Amygdala (tissue), 56 donors: ENCODE measurements at regions not wholly inside any gene's neighbourhood (a gene's known extent, or its start where the extent isn't known, plus 50 kb on each side); places are given as distances from the start of the nearest gene placed in this dataset.

ENCODE experiments used
- DNase-seq, 56 donors: peaks; one replicate each; lab custom pipeline; 2025; lab: John Stamatoyannopoulos, UW

- DNase-seq = no peak
Observed at GRCh38 chr7:33725111-33726025, 180.0 kb upstream of the BMPER start.

- no peak for DNase-seq
Observed at GRCh38 chr7:33726582-33726981, 178.8 kb upstream of the BMPER start.

- DNase-seq = no peak
Observed at GRCh38 chr7:33727315-33727714, 178.0 kb upstream of the BMPER start.

- no peak for DNase-seq
Observed at GRCh38 chr7:33728873-33729551, 176.3 kb upstream of the BMPER start.

GRCh38 chr7:33729726-33730125 is 175.6 kb upstream of the BMPER start:
- no peak for DNase-seq

- no peak for DNase-seq
Observed at GRCh38 chr7:33730958-33731357, 174.4 kb upstream of the BMPER start.

- DNase-seq = no peak
Observed at GRCh38 chr7:33731912-33732311, 173.4 kb upstream of the BMPER start.

GRCh38 chr7:33732462-33732861 is 172.9 kb upstream of the BMPER start:
- DNase-seq = no peak

GRCh38 chr7:33733870-33734650 is 171.3 kb upstream of the BMPER start:
- DNase-seq = no peak

GRCh38 chr7:33735403-33735802 is 169.9 kb upstream of the BMPER start:
- DNase-seq = no peak

- no peak for DNase-seq
Observed at GRCh38 chr7:33736521-33737221, 168.7 kb upstream of the BMPER start.

GRCh38 chr7:33738260-33738935 is 166.9 kb upstream of the BMPER start:
- DNase-seq = no peak

GRCh38 chr7:33739286-33739685 is 166.1 kb upstream of the BMPER start:
- no peak for DNase-seq

- DNase-seq = no peak
Observed at GRCh38 chr7:33742521-33742920, 162.8 kb upstream of the BMPER start.

GRCh38 chr7:33742999-33743587 is 162.2 kb upstream of the BMPER start:
- DNase-seq = no peak

GRCh38 chr7:33743594-33743993 is 161.7 kb upstream of the BMPER start:
- no peak for DNase-seq

GRCh38 chr7:33744293-33745075 is 160.9 kb upstream of the BMPER start:
- no peak for DNase-seq

- DNase-seq = no peak
Observed at GRCh38 chr7:33745934-33746333, 159.4 kb upstream of the BMPER start.

- no peak for DNase-seq
Observed at GRCh38 chr7:33748793-33749192, 156.5 kb upstream of the BMPER start.
